SIG-M5 treated with dmso at 0.1 percent for 504 hours (cell line): ENCODE measurements at regions not wholly inside any gene's neighbourhood (a gene's known extent, or its start where the extent isn't known, plus 50 kb on each side); places are given as distances from the start of the nearest gene placed in this dataset.

Source experiments
- DNase-seq: peaks from one replicate; lab custom pipeline; 2025; ENCODE audit not compliant: unreplicated experiment; lab: John Stamatoyannopoulos, UW

DNA sequence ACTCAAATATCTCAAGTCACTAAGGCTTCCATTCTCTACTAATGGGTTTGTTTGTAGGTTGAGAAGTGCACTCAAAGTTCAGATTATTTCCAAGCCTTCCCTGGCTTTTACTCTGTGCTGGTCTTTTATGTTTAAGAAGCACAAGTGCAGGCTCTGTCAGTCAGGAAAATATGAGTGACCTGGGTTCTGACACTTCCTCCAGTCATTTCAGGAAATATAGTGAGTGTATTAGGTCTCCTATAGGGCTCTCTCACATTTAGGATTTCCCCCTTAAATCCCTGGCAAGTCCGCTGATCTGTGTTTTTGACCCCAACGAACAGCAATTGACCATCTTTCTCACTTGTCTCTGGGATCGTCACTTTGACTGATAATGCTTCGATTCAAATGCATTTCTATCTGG lies 210.2 kb downstream of the ARPP21 start:
- no peak for DNase-seq

DNA sequence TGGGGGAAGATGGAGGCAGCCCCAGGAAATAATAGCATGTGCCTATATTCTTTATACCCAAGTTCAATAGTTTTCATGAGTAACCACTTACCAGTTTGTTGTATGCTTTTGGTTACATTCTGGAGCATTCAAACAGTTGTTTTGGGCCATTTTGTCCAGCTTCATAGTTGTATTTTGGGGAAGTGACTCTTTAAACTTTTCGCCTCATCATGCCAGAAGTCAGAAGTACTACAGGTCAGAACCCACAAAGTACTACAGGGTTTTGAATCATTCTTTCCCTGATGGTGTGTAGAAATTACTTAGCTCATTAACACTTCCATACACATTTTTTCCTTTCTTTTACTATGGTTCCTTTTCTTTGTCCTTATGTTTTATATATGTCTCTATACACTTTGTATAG lies 210.6 kb downstream of the ARPP21 start:
- no peak for DNase-seq

DNA sequence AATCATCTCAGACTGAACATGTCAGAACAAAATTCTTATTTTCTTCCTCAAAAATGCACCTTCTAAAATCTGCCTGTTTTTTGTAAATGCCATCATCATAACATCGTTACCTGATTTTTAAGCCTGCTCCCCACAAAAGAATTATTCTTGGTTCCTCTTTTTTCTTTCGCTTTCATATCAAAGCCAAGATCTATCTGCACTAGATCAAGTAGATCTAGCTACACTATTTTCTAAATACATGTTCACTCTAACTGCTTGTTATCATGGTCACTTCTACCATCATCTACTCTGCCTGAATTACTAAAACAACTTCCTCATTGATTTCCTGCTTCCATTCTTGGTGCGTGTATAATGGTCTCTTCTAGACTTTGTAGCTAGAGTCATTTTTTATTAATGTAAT lies 217.7 kb downstream of the ARPP21 start:
- DNase-seq = no peak

DNA sequence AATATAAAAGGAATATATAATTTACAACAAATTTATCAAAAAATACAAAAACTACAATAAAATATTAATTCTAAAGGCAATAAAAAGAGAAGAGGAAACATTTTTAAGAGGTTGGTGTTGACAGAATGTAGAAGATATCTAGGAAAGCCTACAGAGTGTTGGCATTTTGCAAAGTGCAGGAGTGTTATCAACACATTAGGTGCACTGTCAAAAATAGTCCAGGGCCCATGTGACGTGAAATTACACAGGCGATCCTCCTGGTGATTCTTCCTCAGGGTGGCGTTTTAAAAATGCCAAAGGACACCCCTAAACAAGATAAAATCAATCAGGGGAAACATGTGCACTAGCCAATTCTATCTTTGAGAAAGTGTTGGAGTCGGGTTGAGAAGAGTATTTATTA lies 222.7 kb downstream of the ARPP21 start:
- no peak for DNase-seq

DNA sequence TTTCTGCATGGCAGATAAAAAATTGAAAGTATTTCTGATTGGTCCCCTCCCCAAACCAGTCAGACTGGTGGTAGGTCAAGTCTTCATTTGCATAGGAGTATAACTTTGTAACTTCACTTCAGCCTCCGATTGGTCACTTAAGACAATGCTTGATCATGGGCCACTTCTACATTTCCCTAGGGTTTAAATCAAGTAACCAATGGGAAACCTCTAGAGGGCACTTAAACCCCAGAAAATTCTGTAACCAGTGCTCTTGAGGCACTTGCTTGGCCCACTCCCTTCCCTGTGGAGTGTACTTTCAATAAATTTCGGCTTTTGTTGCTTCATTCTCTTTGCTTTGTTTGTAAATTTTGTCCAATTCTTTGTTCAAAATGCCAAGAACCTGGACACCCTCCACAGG lies 225.5 kb downstream of the ARPP21 start:
- DNase-seq = no peak

DNA sequence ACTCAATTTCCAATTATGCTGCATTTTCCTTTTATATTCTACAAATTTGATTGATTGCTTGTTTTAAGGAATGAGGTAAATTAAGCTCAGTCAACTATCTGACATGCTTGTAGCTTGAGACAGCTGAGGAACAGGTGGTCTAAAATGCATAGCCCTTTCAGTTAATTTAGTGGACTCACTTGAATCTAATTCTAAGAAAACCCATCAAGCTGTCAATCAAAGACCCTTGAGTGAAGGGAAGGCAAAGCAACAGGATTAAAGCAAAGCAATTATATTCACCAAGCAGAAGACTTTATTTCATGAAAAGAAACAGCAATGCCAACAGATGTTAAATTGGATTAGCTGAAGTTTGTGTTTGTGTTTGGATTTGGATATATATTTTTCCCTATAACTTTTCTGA lies 228.5 kb downstream of the ARPP21 start:
- DNase-seq = no peak

DNA sequence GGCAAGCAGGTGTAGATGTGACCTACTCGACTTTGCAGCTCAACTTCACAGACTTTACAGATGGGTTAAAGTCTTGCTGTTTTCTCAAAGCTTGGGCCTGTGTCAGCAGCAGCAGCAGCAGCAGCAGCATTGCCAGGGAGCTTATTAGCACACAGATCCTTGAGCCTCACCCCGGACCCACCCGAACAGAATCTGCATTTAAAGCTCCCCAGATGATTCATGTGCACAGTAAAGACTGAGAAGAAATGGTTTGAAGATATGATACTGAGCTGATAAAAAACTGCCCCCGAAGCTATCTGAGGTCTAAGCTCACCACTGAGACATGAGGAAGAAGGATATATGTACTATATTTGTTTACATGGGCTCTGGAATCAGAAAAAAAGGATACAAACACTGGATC lies 231.7 kb downstream of the ARPP21 start:
- no peak for DNase-seq

DNA sequence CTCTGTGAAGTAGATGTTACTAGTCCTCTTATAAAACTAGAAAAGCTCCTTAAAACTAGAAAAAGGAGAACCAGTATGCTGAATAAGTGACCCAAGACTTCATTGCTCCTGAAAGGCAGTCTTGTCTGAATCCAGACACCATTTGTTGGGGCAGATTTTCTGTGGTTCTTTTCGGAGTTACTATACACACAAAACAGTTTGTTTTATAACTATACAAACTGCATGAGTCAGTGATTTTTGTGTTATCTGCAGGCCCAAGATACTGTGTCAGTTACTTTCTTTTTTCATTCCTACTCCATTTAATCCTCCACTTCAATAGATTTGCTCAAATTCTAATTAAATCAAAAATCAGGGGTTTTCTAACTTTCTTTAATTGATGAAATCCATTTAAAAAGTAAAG lies 244.6 kb downstream of the ARPP21 start:
- DNase-seq = no peak

DNA sequence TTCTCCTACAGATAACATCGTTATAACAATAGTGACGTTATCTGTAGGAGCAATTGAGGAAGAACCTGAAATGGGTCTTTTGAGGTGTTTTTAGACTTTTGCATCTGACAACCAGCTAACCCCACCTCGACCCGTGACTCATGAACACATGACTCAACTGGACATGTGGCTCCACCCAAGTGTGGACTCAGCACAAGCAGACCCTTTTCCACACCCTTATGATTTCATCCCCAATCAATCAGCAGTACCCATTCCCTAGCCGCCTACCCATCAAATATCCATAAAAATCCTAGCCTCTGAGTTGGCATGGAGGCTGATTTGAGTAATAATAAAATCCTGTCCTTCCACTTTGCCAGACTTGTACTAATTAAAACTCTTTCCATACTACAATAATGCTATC lies 255.4 kb downstream of the ARPP21 start:
- no peak for DNase-seq

DNA sequence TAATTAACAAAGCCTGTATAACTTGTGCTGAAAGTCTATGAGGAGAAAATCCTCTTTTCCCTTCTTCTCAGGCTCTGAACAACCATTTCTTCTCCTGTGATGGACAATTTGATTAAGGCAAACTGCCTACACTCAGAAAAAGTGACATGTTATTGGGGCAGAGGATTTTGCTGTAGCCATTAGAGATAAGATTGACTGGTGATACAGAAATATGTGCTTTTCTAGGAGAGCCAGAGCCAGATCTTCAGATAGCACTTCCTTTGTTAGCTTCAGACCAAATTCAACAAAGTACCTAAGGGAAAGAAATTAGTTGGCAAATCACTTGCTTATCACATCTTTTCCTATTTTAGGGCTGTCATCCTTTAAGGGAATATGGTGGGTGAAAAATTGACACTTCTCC lies 259.9 kb downstream of the ARPP21 start:
- no peak for DNase-seq

DNA sequence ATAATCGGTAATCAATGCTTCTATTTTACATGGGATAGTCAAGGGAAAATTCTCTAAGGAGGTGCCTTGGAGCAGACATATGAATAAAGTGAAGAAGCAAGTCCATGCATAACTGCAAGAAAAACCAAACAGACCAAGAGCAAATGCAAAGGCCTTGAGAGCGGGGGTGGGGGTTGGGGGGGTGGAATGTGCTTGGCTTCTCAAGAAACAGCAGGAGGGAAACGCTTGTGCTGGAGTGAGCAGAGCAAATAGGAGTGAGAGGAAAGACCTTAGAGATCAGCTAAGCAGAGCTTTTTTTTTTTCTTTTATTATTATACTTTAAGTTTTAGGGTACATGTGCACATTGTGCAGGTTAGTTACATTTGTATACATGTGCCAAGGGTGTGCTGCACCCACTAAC lies 260.8 kb downstream of the ARPP21 start:
- no peak for DNase-seq

DNA sequence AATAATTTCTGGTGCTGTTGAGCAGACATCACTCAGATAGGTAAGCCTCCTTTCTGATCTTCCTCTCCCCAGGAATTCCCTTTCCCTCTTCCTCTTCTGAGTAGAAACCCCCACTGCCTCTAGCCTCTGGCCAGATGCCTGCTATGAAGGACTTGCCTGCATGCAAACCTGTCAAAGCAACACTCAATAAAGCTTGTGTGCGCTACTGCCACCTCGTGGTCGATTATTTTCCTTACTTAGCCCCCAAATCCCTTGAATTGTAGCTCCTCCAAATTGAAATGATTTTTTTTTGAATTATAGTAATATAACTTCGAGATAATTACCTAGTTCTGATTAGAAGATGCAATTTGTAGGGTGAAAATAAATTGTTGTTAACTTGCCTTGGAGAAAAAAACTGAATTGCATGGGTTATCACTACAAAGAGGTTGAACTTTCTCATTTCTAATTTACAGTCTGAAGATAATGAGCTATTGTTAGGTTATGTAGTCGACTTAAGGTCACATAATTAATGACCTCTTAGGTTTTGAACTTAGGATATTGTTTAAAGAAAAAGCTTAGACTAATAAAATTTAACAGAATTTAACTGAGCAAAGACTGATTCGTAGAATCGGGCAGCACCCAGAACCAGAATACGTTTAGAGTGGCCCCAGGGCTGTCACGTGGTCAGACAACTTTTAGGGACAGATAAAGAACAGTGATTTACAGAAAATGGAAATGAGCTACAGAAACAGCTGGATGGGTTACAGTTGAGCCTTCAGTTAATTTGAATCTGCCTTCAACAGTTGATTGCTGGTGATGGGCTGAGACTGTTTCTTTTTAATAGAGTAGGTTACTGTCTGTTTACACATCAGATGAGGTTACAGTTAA lies 269.3 kb downstream of the ARPP21 start:
- DNase-seq = peak; percentile 26

DNA sequence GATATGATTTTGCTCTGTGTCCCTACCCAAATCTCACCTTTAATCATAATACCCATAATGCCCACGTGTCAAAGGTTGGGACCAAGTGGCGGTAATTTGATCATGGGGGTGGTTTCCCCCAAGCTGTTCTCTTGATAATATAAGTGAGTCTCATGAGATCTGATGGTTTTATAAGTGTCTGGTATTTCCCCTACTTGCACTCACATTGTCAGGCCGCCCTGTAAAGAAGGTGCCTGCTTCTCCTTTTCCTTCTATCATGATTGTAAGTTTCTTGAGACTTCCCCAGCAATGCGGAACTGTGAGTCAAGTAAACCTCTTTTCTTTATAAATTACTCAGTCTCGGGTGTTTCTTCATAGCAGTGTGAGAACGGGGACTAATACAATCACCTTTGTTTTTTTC lies 279.8 kb downstream of the ARPP21 start:
- DNase-seq = no peak

DNA sequence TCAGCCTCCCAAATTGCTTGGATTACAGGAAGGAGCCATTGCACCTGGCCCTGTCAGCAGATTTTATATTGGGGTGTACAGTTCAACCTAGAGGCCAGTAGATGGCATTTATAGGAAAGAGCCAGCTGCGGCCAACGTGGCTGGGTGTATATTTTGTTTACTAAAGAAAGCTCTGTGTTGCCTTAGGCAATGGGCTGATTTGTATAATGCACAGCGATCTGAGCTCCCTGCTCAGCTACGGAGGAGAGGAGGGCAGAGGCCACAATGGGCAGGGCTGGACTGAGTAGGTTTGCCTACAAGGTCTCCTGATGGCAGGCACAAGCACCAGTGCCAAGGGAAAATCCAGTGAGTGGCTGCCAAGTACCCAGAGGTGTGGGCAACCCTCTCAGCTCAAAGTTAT lies 282.4 kb downstream of the ARPP21 start:
- no peak for DNase-seq

DNA sequence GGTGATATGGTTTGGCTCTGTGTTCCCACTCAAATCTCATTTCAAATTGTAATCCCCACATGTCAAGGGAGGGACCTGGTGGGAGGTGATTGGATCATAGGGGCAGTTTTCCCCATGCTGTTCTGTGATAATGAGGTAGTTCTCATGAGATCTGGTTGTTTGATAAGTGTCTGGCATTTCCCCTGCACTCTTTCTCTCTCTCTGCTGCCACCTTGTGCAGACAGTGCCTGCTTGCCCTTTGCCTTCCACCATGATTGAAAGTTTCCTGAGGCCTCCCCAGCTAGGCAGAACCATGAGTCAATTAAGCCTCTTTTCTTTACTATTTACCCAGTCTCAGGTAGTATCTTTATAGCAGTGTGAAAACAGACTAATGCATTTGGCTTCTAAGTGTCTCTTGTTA lies 284.7 kb downstream of the ARPP21 start:
- DNase-seq = peak; percentile 37

DNA sequence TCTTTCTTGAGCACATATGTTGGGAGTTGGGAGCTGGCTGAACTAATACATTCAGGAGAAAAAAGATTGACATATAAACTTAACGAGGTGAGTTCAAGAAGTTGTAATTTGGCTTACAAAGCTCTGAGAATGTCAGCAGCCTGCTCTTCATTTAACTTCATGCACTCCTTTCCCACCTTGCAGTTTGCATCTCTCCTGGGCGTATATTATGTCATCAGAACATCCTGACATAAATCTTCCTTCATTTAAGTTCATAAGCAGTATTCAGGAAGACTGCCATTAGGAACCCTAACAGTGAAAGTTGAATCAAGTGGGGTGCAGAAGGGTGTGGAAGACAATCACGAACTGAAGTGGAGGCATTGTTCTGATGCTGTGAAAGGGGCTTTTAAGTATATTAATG lies 288.1 kb downstream of the ARPP21 start:
- no peak for DNase-seq

DNA sequence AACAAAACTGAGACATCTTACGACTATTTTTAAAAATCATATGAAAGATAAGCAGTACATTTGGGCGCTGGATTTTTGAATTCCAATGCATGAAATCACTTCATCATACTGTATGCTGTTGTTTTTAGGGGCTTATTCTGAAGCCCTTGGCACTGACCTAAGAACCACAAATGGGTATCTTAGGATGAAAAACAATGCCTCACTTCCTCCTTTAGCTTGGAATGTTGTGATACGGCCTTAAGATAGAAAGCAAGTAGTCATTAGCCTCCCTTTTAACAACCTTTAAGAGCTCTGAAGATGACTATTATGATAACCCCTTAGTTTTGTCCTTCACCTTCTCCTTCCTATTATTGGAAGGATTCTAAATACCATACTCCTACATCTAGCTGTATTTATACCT lies 289.8 kb downstream of the ARPP21 start:
- no peak for DNase-seq

DNA sequence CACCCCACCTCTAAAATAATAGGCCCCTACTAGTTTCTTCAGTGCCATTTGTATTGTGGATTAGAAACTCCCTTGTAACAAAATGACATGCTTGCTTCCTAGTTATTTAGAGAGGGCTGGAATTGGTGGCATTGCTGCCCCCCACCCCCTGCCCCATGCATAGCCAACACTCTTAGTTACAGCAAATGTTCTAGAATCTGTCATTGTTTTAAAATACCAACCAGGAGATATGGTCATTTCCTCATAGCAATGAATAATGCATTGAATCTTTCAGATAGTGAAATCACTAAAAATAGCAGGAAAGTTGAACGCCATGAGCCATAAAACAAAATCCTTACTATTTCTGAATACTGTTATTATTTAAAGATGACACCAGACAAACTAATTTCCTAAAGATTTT lies 292.5 kb downstream of the ARPP21 start:
- no peak for DNase-seq

DNA sequence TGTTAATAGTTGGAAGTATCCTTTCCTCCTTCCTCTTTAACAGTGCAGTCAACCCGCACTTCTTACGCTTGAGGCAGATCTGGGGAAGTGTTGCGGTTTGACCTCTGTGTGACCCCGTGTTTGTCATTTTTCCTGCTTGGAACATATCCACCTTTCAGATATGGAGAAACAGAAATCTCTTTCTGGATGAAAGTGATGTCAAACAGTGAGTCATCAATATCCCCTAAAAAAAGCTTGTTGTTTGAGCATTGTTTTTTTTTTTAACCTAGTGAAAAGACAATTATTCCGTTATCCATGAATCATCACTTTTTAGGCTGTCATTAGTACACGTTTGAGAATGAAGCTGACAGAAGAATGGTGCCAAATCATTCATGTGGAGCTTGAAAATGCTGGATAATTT lies 293.7 kb downstream of the ARPP21 start:
- no peak for DNase-seq

DNA sequence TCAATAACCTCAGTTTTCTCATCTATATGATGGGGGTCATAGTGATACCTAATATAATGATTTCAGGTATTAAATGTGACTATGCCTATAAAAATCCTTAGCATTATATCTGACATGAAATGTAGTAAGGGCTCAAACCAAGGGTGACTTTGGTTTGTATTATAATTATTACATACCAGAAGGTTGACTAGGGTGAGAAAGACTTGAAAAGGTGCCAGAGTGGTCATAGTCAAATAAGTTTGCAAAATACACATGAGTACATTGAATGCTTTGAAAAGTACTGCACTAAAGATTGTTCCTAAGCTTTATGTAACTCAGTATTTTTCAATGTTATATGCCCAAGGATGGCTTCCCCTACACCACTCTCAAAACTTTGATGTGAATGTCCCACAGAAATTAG lies 297.2 kb downstream of the ARPP21 start:
- DNase-seq = no peak

DNA sequence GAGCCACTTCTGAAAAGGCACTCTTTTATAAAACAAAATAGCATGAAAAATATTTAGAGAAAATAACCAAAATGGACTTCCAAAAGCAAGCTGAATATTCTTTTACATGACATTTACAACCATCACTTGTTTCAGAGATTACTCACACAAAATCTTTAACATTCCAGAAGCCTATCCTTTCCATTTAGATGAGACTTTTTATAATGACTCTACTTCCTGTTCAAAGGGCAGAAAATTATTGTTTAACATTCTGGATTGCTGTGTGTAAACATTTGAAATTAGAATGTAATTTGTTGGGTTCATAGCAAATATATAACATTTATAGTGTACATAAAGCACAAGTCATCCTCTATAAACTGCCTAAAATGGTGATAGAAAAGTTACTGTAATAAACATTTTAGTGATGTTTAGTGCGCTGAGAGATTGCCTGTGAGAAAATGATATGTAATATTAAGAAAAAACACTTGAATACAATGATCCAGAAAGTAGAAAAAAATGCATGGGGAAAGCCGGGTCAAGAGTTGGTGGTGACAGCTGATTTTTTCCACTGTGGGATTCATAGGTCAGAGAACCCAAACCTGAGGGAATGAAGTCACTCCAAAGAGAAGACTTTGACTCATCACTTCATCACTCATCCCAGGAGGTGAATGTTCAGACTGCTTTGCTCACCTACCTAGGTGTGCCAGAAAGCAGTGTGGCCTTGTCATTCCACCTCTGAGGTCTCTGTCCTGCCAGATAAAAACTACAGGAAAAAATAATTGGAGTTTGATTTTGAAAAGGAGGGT lies 305.8 kb downstream of the ARPP21 start:
- no peak for DNase-seq

DNA sequence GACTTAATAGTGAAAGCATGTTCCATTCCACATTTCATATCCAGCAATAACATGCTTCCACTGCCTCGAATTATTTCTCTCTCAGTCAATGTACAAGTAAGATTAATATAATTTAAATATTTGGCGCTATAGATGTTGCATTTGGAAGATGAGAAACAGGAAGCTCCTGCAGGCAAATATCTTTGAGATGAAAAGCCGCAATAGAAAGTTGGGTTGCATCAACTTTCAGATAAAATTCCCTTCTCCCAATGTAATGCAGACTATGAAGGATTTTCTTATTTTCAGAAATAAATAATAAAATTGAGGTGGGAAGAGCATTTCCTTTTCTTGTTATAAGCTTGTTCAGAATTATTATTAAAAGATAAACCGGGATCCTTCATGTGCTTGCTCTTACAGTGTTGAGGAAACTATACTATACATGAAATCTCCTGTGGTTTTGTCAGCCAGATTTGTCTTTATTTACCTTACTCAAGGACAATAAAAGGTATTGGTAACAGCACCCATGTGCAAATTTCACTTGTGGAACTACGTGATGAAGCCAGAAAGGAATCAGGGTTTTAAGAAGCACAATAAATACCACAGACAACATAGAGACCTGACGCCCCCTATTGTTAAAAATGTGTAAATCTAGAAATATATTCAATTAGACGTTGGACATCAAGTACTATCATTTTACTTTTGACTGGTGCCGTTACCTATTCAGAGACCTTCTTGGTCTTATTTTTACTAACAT lies 307.0 kb downstream of the ARPP21 start:
- DNase-seq = peak; percentile 11
